SJCRH30 (cell line): ENCODE measurements at regions not wholly inside any gene's neighbourhood (a gene's known extent, or its start where the extent isn't known, plus 50 kb on each side); places are given as distances from the start of the nearest gene placed in this dataset.

Experiments used
- DNase-seq, 2 experiments: peaks; one replicate each; pipeline ENCODE4 v3.0.0-alpha.2; 2015 to 2020
- H3K27ac ChIP-seq: fragments of 250-450 bp; sonication (Bioruptor Pico); 2 replicates; pipeline ENCODE4 v1.5.1; 2020; ENCODE audit warnings: mild to moderate bottlenecking, moderate library complexity
- H3K27me3 ChIP-seq: fragments of 250-450 bp; sonication (Bioruptor Pico); 2 replicates; pipeline ENCODE4 v1.5.1; 2020; ENCODE audit warnings: mild to moderate bottlenecking, moderate library complexity
- H3K36me3 ChIP-seq: fragments of 250-450 bp; sonication (Bioruptor Pico); 2 replicates; pipeline ENCODE4 v1.5.1; 2020; ENCODE audit warnings: mild to moderate bottlenecking, moderate library complexity
- H3K4me1 ChIP-seq: fragments of 250-450 bp; sonication (Bioruptor Pico); 2 replicates; pipeline ENCODE4 v1.5.1; 2020; ENCODE audit warnings: mild to moderate bottlenecking, moderate library complexity
- H3K4me3 ChIP-seq: fragments of 250-450 bp; sonication (Bioruptor Pico); 2 replicates; pipeline ENCODE4 v1.5.1; 2020; ENCODE audit warnings: mild to moderate bottlenecking, moderate library complexity
- H3K9me3 ChIP-seq: fragments of 250-450 bp; sonication (Bioruptor Pico); replicated peaks from 2 replicates; pipeline ENCODE4 v1.5.1; 2020; ENCODE audit warnings: mild to moderate bottlenecking, moderate library complexity

GRCh38 chr2:121900391-121900790 is 144.9 kb downstream of the TSN start:
- Histone ChIP-seq H3K4me1 (no peaks in the 10 kb centered on the region), H3K27me3 (peaks cover 9% of the 10 kb centered on the region; the same call in 1 of the 2 replicates)

GRCh38 chr2:121902171-121902591 is 146.7 kb downstream of the TSN start:
- no peak overlapping the region for H3K4me3 ChIP-seq
- no peaks in the 10 kb centered on the region for H3K4me1 ChIP-seq
- H3K9me3 ChIP-seq: no peaks in the 10 kb centered on the region
- H3K36me3 ChIP-seq: no peaks in the 10 kb centered on the region
- no peak overlapping the region for H3K27ac ChIP-seq
- peaks cover 9% of the 10 kb centered on the region; the same call in 1 of the 2 replicates for H3K27me3 ChIP-seq
- no peak for DNase-seq

More at GRCh38 chr2:121900391-121900790, 144.9 kb downstream of the TSN start:
- H3K27ac ChIP-seq: no peak overlapping the region
- no peak for DNase-seq
- H3K4me3 ChIP-seq: no peak overlapping the region
- no peaks in the 10 kb centered on the region for H3K9me3 ChIP-seq
- H3K36me3 ChIP-seq: no peaks in the 10 kb centered on the region

GRCh38 chr2:121902616-121903015 is 147.2 kb downstream of the TSN start:
- Histone ChIP-seq H3K4me1 (no peaks in the 10 kb centered on the region), H3K27ac (no peak overlapping the region), H3K4me3 (no peak overlapping the region), H3K9me3 (no peaks in the 10 kb centered on the region), H3K27me3 (peaks cover 9% of the 10 kb centered on the region; the same call in 1 of the 2 replicates), H3K36me3 (no peaks in the 10 kb centered on the region)
- DNase-seq: no peak

- H3K4me3 ChIP-seq: no peak overlapping the region
- no peaks in the 10 kb centered on the region for H3K9me3 ChIP-seq
- peaks cover 9% of the 10 kb centered on the region; the same call in 1 of the 2 replicates for H3K27me3 ChIP-seq
- no peaks in the 10 kb centered on the region for H3K4me1 ChIP-seq
- no peak overlapping the region for H3K27ac ChIP-seq
- H3K36me3 ChIP-seq: no peaks in the 10 kb centered on the region
- DNase-seq: peak; percentile 23 to 30
Measured at GRCh38 chr2:121903037-121903689, 147.7 kb downstream of the TSN start.

- Histone ChIP-seq H3K4me3 (no peak overlapping the region), H3K27ac (no peak overlapping the region), H3K9me3 (no peaks in the 10 kb centered on the region), H3K27me3 (peaks cover 9% of the 10 kb centered on the region; the same call in 1 of the 2 replicates), H3K36me3 (no peaks in the 10 kb centered on the region), H3K4me1 (no peaks in the 10 kb centered on the region)
- peak in 1 of 2 experiments; percentile 27 for DNase-seq
Measured at GRCh38 chr2:121904656-121905055, 149.2 kb downstream of the TSN start.

- DNase-seq: no peak
- no peaks in the 10 kb centered on the region for H3K4me1 ChIP-seq
- H3K27me3 ChIP-seq: peaks cover 9% of the 10 kb centered on the region; the same call in 1 of the 2 replicates
- H3K9me3 ChIP-seq: no peaks in the 10 kb centered on the region
- H3K36me3 ChIP-seq: no peaks in the 10 kb centered on the region
- no peak overlapping the region for H3K4me3 ChIP-seq
- no peak overlapping the region for H3K27ac ChIP-seq
Measured at GRCh38 chr2:121905201-121905600, 149.8 kb downstream of the TSN start.

GRCh38 chr2:121906170-121906569 is 150.7 kb downstream of the TSN start:
- no peak for DNase-seq
- H3K27me3 ChIP-seq: peaks cover 5% of the 10 kb centered on the region; the same call in 1 of the 2 replicates
- H3K9me3 ChIP-seq: no peaks in the 10 kb centered on the region
- H3K27ac ChIP-seq: no peak overlapping the region
- H3K4me1 ChIP-seq: no peaks in the 10 kb centered on the region
- H3K4me3 ChIP-seq: no peak overlapping the region
- no peaks in the 10 kb centered on the region for H3K36me3 ChIP-seq

GRCh38 chr2:121907928-121908327 is 152.5 kb downstream of the TSN start:
- Histone ChIP-seq H3K27ac (no peak overlapping the region), H3K36me3 (no peaks in the 10 kb centered on the region), H3K4me3 (no peak overlapping the region), H3K4me1 (no peaks in the 10 kb centered on the region), H3K9me3 (no peaks in the 10 kb centered on the region), H3K27me3 (no peaks in the 10 kb centered on the region)
- DNase-seq: no peak

- Histone ChIP-seq H3K4me3 (no peak overlapping the region), H3K4me1 (no peaks in the 10 kb centered on the region), H3K9me3 (no peaks in the 10 kb centered on the region), H3K36me3 (no peaks in the 10 kb centered on the region), H3K27ac (no peak overlapping the region), H3K27me3 (no peaks in the 10 kb centered on the region)
- DNase-seq: no peak
Measured at GRCh38 chr2:121910139-121910538, 154.7 kb downstream of the TSN start.

GRCh38 chr2:121911036-121911435 is 155.6 kb downstream of the TSN start:
- Histone ChIP-seq H3K9me3 (no peaks in the 10 kb centered on the region), H3K36me3 (no peaks in the 10 kb centered on the region), H3K4me3 (no peak overlapping the region), H3K27ac (no peak overlapping the region), H3K4me1 (no peaks in the 10 kb centered on the region), H3K27me3 (no peaks in the 10 kb centered on the region)
- DNase-seq: no peak

- Histone ChIP-seq H3K27ac (no peak overlapping the region), H3K9me3 (no peaks in the 10 kb centered on the region), H3K4me1 (no peaks in the 10 kb centered on the region), H3K36me3 (no peaks in the 10 kb centered on the region), H3K4me3 (no peak overlapping the region), H3K27me3 (no peaks in the 10 kb centered on the region)
- no peak for DNase-seq
Measured at GRCh38 chr2:121917143-121917542, 161.7 kb downstream of the TSN start.

- H3K27me3 ChIP-seq: no peaks in the 10 kb centered on the region
- H3K27ac ChIP-seq: no peak overlapping the region
- H3K4me3 ChIP-seq: no peak overlapping the region
- DNase-seq: no peak
- no peaks in the 10 kb centered on the region for H3K36me3 ChIP-seq
- no peaks in the 10 kb centered on the region for H3K4me1 ChIP-seq
- no peaks in the 10 kb centered on the region for H3K9me3 ChIP-seq
Measured at GRCh38 chr2:121918231-121918630, 162.8 kb downstream of the TSN start.

- no peak overlapping the region for H3K4me3 ChIP-seq
- no peaks in the 10 kb centered on the region for H3K9me3 ChIP-seq
Measured at GRCh38 chr2:121919803-121920202, 164.4 kb downstream of the TSN start.

GRCh38 chr2:121925466-121925865 is 170.0 kb downstream of the TSN start:
- no peaks in the 10 kb centered on the region for H3K36me3 ChIP-seq
- H3K27ac ChIP-seq: no peak overlapping the region
- no peaks in the 10 kb centered on the region for H3K9me3 ChIP-seq
- DNase-seq: no peak
- no peak overlapping the region for H3K4me3 ChIP-seq
- no peaks in the 10 kb centered on the region for H3K4me1 ChIP-seq
- H3K27me3 ChIP-seq: 0 out of 2 replicates have a peak, but pooled peaks cover 7% of the 10 kb centered on the region

More at GRCh38 chr2:121919803-121920202, 164.4 kb downstream of the TSN start:
- Histone ChIP-seq H3K27ac (no peak overlapping the region), H3K36me3 (no peaks in the 10 kb centered on the region), H3K27me3 (0 out of 2 replicates have a peak, but pooled peaks cover 4% of the 10 kb centered on the region), H3K4me1 (no peaks in the 10 kb centered on the region)
- DNase-seq: no peak

- H3K36me3 ChIP-seq: no peaks in the 10 kb centered on the region
- DNase-seq: no peak
- H3K27me3 ChIP-seq: peaks cover 2% of the 10 kb centered on the region; the same call in 1 of the 2 replicates
- H3K9me3 ChIP-seq: no peaks in the 10 kb centered on the region; the same call in 1 of the 2 replicates
- H3K4me3 ChIP-seq: no peak overlapping the region
- H3K27ac ChIP-seq: no peak overlapping the region
- H3K4me1 ChIP-seq: peaks cover 7% of the 10 kb centered on the region
Measured at GRCh38 chr2:121943285-121943684, 187.8 kb downstream of the TSN start.
